BJ (cell line): ENCODE measurements at regions not wholly inside any gene's neighbourhood (a gene's known extent, or its start where the extent isn't known, plus 50 kb on each side); places are given as distances from the start of the nearest gene placed in this dataset.

ENCODE experiments used
- CTCF ChIA-PET: fragments of 350-600 bp; formaldehyde crosslinking; extraction: SDS; loops from one replicate; lab custom pipeline; 2021; ENCODE audit warnings: antibody characterized with exemption, inconsistent platforms; lab: Yijun Ruan, JAX
- POLR2A ChIA-PET: fragments of 300-600 bp; sonication (Branson Sonifier 250); formaldehyde crosslinking; extraction: SDS; loops from one replicate; lab custom pipeline; 2021; ENCODE audit warnings: antibody characterized with exemption; lab: Charles Lee
- DNase-seq: peaks from one replicate; pipeline ENCODE4 v3.0.0-alpha.2; 2011; ENCODE audit warnings: low read depth
- H3K27me3 ChIP-seq: 2 replicates; pipeline ENCODE4 v1.6.0; 2011; ENCODE audit warnings: low read length; ENCODE audit not compliant: control insufficient read depth, insufficient read depth
- H3K36me3 ChIP-seq: 2 replicates; pipeline ENCODE4 v1.5.1; 2011; ENCODE audit warnings: low read length; ENCODE audit not compliant: control insufficient read depth, insufficient read depth
- H3K4me3 ChIP-seq: 2 replicates; pipeline ENCODE4 v1.5.1; 2011; ENCODE audit warnings: low read depth, mild to moderate bottlenecking, control low read depth, low read length
- TF ChIP-seq, protein P1 (sequence below): IDR thresholded peaks from 2 replicates; pipeline ENCODE4 v1.5.1; 2011; ENCODE audit warnings: low read depth, mild to moderate bottlenecking, control low read depth, inconsistent platforms, low read length, moderate library complexity; ENCODE audit not compliant: insufficient read depth

DNA sequence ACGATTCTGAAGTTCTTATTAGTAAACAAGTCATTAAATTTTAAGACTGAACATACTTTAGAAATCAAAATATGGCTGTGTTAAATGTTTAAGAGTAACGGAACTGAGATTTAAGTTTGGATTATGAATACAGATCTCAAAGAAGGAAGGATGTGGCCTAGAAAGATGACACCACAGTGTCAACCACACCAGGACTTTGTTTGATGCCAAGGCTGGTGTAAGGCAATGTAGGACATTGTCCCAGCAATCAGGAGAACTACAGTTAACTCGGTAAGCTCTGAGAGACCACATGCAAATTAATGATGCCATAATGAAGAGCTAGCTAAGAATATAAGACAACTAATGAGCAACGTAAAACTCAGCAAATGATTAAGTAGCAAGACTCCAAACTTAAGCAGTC lies 932.9 kb downstream of the ADGRL2 start:
- CTCF ChIA-PET: no interaction called here
- POLR2A ChIA-PET: no interaction called here
- no peaks in the 10 kb centered on the region for H3K36me3 ChIP-seq
- TF ChIP-seq, protein P1, sequence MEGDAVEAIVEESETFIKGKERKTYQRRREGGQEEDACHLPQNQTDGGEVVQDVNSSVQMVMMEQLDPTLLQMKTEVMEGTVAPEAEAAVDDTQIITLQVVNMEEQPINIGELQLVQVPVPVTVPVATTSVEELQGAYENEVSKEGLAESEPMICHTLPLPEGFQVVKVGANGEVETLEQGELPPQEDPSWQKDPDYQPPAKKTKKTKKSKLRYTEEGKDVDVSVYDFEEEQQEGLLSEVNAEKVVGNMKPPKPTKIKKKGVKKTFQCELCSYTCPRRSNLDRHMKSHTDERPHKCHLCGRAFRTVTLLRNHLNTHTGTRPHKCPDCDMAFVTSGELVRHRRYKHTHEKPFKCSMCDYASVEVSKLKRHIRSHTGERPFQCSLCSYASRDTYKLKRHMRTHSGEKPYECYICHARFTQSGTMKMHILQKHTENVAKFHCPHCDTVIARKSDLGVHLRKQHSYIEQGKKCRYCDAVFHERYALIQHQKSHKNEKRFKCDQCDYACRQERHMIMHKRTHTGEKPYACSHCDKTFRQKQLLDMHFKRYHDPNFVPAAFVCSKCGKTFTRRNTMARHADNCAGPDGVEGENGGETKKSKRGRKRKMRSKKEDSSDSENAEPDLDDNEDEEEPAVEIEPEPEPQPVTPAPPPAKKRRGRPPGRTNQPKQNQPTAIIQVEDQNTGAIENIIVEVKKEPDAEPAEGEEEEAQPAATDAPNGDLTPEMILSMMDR: no peak
- no peak for DNase-seq
- no peaks in the 10 kb centered on the region for H3K27me3 ChIP-seq
- no peak overlapping the region for H3K4me3 ChIP-seq

DNA sequence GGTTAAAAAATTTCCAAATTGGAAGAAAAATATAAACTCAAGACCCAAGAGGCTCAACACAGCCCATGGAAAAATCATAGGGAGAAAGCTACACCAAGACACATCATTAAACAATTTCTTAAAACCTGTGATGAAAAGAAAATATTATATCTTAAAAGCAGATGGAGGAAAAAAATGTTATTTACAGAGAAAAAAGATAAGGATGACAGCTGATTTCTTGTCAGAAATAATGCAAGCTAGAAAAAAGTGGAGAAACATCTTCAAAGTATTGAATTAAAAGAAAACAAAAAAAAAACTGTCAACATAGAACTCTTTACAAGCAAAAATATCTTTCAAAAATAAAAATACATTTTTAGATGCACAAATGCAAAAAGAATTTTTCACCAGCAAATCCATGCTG lies 930.5 kb downstream of the ADGRL2 start:
- no peaks in the 10 kb centered on the region for H3K27me3 ChIP-seq
- DNase-seq: no peak
- no peaks in the 10 kb centered on the region for H3K36me3 ChIP-seq
- ChIA-PET POLR2A (no interaction called here), CTCF (no interaction called here)
- TF ChIP-seq, protein P1: no peak
- H3K4me3 ChIP-seq: no peak overlapping the region

DNA sequence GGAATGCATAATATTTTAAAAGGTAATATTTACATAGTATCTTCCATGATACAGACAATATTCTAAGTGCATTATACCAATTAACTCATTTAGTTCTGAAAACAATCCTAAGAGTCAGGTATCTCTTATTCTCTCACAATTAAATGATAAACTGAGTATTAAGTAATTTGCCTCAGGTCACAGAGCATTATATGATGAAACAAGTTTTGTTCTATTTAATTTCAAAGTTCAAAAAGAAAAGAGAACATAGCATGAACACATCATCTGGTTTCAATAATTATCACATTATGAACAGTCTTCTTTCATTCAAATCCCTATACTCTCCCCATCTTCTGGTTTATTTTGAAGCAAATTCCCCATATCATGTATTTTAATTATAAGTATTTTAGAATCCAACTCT lies 927.5 kb downstream of the ADGRL2 start:
- CTCF ChIA-PET: no interaction called here
- DNase-seq: no peak

DNA sequence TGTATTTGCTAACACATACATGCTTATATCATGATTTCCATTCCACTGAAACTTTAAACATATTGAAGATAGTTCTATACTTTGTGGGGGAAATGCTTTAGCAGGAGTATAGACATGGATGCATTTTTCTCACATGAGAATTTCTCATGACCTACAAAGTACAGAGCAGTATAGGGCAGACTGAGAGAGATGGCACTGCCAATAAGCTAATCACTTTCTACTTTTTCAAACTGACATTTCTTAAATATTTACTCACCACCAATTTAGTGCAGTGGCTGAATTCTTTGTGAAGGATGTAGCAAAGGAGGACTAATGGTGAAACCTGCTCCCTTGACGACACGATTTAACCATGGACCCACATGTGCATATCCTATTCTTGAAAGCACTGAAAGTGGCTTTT lies 923.5 kb downstream of the ADGRL2 start:
- ChIA-PET POLR2A (no interaction called here), CTCF (no interaction called here)

More for the DNA sequence above, 927.5 kb downstream of the ADGRL2 start:
- Histone ChIP-seq H3K4me3 (no peak overlapping the region), H3K27me3 (no peaks in the 10 kb centered on the region), H3K36me3 (no peaks in the 10 kb centered on the region)
- TF ChIP-seq, protein P1: no peak
- POLR2A ChIA-PET: no interaction called here

DNA sequence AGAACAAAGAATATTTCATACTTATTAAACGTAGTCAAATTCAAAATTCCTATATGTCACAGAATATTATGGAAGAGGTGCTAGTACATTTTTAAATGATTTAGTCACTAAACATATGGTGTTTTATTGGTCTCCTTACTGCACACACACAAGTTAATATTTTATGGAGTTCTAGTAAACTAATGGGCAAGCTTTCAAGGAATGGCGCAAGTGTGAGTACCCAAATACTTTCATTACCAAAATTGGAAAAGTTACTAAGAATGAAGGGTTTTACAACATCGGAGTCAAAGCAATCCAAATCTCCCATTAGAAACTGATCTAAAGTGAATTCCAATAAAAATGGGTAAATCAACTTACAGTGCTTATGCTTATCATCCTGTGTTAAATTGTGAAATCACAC lies 921.9 kb downstream of the ADGRL2 start:
- no peak overlapping the region for H3K4me3 ChIP-seq
- no peaks in the 10 kb centered on the region for H3K27me3 ChIP-seq
- TF ChIP-seq, protein P1: no peak
- H3K36me3 ChIP-seq: no peaks in the 10 kb centered on the region
- POLR2A ChIA-PET: no interaction called here
- DNase-seq: peak; percentile 17
- CTCF ChIA-PET: no interaction called here

More for the DNA sequence above, 923.5 kb downstream of the ADGRL2 start:
- Histone ChIP-seq H3K36me3 (no peaks in the 10 kb centered on the region), H3K4me3 (no peak overlapping the region), H3K27me3 (no peaks in the 10 kb centered on the region)
- DNase-seq: no peak
- TF ChIP-seq, protein P1: no peak
